Inferior parietal cortex (tissue), 1 donor: ENCODE measurements at regions not wholly inside any gene's neighbourhood (a gene's known extent, or its start where the extent isn't known, plus 50 kb on each side); places are given as distances from the start of the nearest gene placed in this dataset.
A peak's percentile ranks its signal among the peaks of the same experiment; 100 is the strongest.
"Not testable (repeated sequence)": the region's sequence is repeated elsewhere in the genome, so short reads cannot be mapped to it uniquely, and the experiment has no call there.

Source experiments
- DNase-seq: peaks from one replicate; pipeline ENCODE4 v3.0.0-alpha.2; 2016; ENCODE audit errors: extremely low spot score

DNA sequence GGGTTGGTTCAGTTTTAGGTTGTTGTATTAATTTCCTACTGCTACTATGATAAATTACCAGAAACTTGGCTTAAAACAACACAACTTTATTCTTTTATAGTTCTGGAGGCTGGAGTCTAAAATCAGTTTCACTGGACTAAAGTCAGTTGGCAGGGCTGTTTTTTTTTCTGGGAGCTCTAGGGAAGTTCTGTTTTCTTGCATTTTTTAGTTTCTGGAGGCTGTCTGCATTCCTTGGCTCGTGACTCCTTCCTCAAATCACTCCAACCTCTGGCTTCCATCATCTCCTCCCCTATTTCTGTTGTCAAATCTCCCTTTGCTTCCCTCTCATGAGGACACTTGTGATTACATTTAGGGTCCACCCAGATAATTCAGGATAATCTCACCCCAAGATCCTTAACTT lies 51.3 kb upstream of the SUB1 start:
- DNase-seq, result no peak

DNA sequence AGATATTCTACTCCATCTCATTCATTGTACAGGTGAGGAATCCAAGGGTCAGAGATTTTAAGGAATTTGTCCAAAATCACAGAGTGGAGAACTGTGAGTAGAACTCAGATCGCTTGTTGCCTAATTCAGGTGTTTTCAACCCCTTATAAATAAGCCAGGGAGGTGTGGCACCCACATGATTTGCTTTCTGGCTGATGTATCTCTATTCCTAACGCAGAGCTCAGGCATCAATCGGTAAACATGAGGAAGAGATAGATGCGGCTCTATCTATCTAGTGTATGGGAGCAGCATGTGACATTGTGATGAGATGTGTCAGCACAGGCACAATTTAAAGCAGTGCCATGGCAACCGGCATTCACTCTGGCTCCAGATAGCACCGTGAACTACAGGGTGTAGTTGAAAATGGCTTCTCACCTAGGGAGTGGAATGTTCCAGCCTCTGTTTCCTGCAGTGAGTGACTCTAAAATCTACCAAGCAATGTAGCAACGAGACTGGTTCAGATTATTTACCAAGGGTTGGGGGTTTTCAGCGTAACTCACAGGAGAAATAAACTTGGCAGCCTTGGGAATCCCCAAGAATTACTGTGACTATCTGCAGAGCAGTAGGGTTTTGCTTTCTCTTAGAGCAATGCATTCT lies 53.4 kb upstream of the SUB1 start:
- DNase-seq, result peak; percentile 61

DNA sequence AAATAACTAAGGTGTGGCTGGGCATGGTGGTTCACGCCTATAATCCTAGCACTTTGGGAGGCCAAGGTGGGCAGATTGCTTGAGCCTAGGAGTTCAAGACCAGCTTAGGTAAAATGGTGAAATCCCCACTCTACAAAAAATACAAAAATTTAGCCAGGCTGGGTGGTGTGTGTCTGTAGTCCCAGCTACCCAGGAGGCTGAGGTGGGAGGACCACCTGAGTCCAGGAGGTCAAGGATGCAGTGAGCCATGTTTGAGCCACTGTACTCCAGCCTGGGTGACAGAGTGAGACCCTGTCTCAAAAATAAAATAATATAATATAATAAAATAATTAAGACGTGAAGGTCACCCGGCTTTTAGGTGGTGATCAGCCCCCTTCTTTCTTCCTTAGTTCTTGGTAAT lies 58.0 kb upstream of the SUB1 start:
- not testable (repeated sequence) for DNase-seq

DNA sequence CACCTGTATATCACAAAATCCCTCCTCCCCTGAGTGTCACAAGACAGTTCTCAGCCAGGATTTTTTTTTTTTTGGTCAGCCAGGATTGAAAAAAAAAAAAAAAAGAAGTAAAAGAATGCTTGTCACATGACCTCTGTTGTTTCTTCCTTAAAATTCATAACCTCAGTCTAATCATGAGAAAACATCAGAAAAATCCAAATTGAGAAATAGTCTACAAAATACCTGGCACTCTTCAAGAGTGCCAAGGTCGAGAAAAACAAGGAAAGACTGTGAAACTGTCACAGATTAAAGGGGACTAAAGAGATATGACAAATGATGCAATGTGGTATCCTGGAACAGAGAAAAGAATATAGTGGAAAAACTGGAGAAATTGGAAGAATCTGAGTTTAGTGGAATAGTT lies 58.5 kb upstream of the SUB1 start:
- no peak for DNase-seq

DNA sequence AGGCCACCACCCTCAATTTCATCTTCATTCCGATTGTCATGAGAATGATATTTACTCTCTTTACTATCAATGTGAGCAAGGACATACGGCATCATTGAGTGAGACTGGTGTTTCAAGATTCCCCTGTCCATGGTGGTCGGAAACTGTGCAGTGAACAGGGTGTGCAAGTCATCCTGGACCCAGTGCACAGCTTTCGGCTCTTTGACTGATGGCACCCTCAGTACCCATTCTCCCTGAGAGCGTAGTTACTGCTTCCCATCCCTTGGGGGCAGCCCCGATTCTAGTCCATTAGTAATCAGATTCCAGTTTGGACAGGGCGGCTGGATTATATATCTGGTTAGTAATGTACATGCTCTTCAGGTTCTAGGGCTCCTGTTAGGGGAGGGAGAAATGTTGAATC lies 61.7 kb upstream of the SUB1 start:
- no peak for DNase-seq

DNA sequence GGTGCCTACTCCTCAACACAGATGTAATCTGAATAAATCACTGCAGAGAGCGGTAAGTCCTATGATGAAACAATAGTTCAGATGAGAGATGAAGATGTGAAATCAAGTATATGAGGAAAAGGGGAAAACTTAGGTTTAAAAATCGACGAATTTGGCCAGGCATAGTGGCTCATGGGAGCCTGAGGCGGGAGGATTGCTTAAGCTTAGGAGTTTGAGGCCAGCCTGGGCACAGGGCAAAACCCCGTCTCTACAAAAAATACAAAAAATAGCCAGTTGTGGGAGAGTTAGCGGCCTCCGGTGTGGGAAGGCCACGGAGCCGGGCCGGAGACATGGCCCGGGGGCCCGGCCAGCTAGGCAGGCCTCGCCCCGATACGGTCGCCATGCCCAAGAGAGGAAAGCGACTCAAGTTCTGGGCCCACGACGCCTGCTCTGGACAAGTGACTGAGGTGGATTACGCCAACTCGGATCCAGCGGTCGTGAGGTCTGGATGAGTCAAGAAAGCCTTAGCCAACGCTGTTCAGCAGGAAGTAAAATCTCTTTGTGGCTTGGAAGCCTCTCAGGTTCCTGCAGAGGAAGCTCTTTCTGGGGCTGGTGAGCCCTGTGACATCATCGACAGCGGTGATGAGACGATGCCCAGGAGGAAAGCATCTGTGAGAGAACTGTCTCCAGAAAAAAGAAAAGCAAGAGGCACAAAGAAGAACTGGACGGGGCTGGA lies 62.8 kb upstream of the SUB1 start:
- no peak for DNase-seq

DNA sequence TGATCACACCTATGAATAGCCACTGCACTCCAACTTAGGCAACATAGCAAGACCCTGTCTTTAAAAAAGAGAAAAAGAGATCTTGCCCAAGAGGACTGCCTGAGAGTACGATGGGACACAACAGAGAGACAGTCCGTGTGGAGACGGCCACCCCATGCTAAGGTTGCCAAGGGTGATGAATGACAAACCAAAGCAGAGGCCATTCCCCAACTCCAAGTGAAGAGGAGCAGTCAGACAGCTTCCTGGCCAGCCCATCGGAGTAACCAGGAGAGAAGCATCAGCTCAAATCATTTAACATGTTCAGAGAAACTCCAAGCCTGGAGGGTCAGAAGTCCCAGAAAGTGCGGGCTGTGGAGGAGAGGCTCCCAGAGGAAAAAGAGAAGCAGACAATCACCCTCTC lies 63.9 kb upstream of the SUB1 start:
- no peak for DNase-seq

DNA sequence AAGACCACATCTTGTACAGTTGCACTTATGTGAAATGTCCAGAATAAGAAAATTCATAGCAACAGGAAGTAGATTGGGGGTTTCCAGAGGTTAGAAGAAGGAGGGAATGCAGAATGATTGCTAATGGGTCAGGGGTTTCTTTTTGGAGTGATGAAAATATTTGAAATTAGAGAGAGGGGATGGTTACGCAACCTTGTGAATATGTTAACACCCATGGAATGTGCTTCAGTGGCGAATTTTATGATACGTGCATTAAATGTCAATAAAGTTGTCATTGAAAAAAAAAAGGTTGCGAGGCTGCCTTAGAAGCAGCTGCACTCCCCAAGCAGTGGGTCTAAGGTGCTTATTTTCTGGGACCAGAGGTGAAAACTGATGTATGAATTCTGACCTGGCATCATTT lies 64.4 kb upstream of the SUB1 start:
- DNase-seq, result no peak

DNA sequence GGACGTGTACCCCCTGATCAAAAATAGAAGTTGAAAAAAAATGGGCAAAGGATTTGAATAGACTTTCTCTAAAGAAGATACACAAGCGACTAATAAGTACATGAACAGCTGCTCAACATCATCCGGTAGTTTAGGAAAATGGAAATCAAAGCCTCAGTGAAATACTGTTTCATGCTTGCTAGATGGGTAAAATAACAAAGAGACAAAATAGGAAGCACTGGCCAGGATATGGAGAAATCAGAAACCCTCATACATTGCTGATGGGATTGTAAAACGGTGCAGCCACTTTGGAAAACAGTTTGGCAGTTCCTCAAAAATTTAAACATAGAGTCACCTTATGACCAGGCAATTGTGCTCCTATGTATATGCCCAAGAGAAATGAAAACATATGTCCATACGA lies 65.0 kb upstream of the SUB1 start:
- DNase-seq, result no peak

DNA sequence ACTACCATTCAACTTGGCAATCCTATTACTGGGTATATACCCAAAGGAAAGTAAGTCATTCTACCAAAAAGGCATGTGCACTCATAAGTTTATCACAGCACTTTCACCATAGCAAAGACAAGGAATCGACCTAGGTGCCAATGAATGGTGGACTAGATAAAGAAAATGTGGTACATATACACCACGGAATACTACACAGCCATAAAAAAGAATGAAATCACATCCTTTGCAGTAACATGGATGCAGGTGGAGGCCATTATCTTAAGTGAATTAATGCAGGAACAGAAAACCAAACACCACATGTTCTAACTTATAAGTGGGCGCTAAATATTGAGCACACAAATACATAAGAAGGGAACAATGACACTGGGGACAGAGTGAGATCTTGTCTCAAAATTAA lies 65.8 kb upstream of the SUB1 start:
- no peak for DNase-seq

DNA sequence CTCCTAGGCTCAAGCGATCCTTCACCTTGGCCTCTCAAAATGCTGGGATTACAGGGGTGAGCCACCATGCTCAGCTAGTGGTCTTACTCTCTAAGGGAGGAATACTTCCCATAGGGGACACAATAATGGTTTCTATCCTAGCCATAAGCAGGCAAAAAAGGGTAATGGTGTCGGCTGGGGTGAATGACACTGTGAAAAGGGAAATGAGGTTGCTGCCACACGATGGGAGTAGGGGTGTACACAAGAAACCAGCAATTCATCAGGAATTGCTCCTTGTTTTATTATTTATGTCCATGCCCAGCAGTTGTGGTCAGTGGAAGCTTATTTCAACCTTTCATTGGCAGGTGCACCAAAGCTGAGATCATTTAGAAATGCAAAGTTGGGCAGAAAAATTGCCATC lies 70.3 kb upstream of the ZFR start:
- DNase-seq, result no peak

DNA sequence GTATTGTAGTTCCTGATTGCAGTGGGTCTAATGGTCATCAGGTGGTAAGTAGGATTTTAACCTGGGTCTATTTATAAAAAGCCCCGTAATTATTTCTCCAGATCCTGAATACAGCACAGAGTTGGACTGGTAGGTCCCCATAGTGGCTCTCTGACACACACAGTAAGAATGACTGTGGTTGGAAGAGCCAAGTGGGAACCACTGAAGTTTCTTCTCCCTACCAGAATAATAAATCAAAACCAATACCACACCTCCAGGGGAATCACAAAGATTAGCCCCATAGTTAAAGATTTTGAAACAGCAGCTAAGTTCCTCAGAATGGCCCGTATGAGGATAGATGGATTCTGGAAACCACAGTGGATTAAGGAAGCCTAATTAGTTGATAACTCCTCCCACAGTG lies 68.4 kb upstream of the ZFR start:
- no peak for DNase-seq

DNA sequence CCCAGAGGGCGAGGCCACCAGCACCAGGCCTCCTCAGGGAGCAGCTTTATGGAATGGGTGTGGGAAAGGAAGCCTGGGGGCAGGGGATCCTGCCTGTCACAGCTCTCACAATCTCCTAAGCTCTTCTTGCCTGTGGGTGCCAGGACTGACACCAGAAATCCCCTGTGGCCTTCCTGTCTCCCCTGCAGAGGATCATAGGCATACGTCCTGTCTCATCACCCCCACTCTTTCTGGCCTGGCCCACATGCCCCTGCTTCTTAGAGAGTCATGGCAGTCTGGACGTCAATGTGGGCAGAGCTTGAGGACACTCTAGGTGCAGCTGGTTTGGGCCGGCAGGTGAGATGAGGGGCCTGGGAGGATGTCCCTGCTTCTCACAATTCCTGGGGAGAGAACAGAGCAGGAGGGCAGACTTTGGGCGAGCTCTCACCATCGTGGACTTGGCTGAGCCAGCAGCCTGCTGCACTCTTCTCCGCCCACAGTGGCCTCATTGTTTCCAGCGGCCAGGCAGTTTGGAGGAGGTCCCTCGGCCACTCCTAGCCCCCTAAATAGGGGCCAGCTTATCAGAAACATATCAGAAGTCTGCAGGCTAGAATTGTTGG lies 67.3 kb upstream of the ZFR start:
- DNase-seq, result no peak

DNA sequence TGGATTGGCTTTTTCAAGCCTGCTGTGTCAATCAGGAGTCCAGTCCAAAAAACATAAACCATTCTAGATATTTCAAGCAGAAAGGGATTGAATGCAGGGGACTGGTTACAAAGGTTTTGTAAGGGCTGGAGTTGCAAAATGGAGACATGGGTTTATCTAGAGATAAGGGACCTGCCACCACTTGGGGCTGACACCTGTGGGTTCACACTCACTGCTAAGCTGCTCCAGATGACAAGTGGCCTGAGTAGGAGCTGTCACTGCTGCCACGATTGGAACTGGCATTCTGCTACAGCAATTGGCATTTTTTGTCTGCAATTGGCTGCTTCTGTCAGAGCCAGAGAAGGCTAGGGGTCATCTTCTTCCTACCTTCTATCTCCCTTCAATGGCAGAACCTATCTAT lies 66.3 kb upstream of the ZFR start:
- no peak for DNase-seq

DNA sequence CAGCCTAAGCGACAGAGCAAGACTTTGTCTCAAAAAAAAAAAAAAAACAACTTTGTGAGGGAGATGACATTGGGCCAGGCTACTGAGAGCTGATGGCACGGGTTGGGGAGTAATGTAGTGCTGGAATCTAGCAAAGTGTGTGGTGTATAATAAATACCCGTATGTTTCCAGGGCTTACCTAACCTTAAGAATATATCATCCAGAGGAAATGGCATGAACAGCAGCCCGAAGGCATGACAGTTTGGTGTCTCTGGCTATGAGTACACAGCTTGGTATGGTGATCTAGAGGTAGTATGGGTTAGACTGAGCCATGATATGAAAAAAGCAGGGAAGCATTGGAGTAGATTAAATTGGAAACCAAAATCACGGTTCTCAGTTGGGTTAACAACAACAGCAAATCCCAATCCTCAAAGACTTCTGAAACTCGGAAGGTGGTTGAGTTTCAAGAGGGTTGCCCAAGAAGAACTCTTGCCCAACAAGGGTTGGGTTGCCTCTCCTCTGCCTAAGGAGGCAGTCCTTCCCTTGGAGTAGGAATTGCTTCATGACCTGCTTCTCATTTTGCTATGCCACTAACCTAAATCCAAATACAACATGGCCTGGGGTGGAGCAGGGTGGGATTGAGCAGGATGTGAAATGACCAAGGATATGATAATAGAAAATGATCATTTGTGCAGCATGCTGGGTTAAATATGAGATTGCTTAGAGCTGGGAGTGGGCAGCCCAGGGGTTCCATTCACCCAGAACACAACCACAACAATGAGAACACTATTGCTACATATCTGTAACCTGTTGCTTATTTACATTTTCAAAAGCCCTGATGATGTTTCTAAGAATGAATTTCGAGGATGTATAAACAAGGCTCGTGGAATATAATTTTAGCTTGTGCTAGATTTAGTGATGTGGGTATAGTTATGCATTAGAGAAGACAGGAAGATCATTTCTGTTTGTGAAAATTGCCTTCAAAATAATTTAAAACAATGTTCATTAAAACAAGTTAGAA lies 64.6 kb upstream of the ZFR start:
- no peak for DNase-seq

DNA sequence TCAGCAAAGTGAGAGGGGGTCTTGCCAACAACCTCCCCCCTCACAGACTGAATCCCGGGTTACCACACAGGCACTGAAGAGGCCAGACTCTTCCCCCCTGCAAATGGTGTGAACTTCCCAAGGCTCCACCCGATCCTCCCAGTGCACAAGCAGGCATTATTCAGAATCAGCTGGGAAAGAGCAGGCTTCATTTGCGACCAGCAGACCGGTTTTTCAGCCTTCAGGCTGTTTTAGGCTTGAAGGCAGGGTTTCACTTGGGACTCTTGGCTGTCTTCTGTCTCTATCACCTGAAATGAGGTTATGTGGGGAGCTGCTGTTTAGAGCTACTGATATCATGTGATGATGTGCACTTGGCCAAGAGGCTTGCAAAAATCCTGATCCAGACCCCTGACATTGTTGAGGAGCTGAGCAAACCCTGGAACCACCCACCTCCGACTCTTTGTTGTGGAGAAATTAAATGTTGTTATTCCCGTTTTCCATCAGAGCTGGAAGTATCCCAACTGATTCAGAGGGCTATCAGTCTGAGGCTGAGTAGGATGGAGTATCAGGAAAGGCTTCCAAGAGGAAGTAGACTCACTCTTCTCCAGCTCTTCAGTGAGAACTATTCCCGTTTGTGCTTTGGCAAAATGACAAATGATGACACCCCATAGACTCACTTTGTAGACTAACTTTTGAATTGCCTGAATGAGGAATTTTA lies 63.3 kb upstream of the ZFR start:
- peak; percentile 47 for DNase-seq

DNA sequence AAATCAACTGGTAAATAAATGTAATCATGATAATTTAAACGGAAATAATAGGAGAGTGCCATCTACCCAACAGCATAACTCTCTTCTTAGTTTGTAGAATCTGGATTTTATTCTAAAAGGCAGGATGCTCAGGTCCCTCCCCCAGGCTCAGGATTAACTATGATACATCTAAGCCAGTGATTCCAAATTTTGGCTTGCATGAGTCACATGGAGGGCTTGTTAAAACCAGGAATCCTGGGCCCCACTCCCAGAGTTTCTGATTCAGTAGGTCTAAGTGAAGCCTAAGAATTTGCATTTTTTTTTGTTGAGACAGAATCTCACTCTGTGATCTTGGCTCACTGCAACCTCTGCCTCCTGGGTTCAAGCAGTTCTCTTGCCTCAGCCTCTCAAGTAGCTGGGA lies 62.3 kb upstream of the ZFR start:
- no peak for DNase-seq

DNA sequence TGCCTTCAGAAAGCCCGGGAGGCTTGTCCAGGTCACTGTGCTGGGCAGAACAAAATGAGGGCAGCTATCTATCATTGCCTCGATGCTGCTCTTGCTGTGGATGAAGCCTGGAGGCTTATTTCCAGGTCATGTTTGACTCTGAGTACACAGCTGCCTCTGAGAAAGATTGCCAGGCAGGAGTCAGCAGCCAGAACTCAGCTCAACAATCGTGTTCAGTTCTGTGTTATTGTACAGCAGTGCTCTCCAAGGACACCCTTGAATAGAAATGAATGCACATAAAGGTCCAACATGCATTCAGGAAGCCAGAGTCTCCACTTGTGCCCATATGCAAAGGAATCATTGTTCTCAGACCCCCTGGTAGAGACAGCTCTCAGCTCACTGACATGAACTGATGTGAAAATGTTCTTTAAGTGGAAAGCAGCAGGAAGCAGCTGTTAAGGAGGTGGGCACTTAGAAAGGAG lies 61.7 kb upstream of the ZFR start:
- peak; percentile 44 for DNase-seq

DNA sequence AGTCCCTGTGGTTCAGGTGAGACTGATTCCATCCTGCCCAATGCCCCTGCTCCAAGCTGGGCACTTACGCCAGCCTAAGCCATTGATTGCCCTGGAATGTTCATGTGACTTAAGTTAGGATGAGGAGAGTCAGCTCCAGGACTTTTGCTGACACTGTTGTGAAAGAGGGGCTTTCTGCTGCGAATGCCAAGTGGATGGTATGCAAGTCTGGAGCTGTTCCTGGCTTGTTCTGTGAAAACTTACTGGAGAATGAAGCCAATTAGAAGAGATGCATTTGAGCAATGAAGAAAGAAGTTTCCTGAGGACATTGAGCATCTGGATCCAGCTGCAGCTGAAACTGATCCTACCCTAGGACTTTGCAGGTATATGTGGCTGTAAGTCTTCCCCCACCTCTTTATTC lies 61.2 kb upstream of the ZFR start:
- peak; percentile 16 for DNase-seq

DNA sequence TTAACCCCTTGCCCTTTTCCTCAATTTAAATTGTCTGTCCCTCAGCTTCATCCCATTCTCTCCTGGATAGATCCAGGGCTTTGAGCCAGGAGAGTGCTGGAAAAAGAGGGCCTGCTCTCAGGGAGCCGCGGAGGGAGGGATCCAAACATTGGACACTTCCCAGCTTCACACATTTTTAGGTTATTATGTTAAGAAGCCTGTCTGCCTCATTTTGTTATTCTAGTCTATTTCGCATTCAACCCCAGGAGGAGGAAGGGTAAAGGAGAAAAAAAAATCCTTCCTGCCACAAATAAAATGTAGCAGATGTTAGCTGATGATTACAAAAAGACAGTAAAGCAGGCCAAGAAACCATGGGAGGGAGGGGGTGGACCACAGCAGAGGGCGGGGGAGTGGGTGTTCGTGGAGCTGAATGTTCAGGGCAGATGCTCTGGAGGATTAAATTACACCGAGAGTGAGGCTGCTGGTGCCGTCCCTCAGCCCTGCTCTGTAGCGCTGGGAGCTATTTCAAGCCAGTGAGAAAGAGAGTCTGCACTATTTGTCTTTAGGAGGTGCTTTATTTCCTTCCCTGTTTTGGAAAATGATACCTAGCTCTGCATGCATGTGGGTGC lies 60.6 kb upstream of the ZFR start:
- peak; percentile 52 for DNase-seq
